H1 (cell line): ENCODE measurements at regions not wholly inside any gene's neighbourhood (a gene's known extent, or its start where the extent isn't known, plus 50 kb on each side); places are given as distances from the start of the nearest gene placed in this dataset.

Experiments used
- SP4 ChIP-seq: IDR thresholded peaks from 2 replicates; pipeline ENCODE4 v1.6.1; 2012; ENCODE audit warnings: low read length, inconsistent platforms
- TEAD4 ChIP-seq: IDR thresholded peaks from 2 replicates; pipeline ENCODE4 v1.6.1; 2012; ENCODE audit warnings: low read depth, low read length, inconsistent platforms, mixed read lengths
- TF ChIP-seq, protein P1 (sequence below): fragments of 300-600 bp; sonication (generic); IDR thresholded peaks from 2 replicates; pipeline ENCODE4 v1.7.1; 2012; ENCODE audit warnings: low read length, moderate library complexity, mild to moderate bottlenecking, inconsistent platforms; ENCODE audit not compliant: insufficient replicate concordance
- TF ChIP-seq, protein P2 (sequence below): IDR thresholded peaks from 2 replicates; pipeline ENCODE4 v1.6.1; 2011; ENCODE audit warnings: low read length, improper control_type of control experiment

DNA sequence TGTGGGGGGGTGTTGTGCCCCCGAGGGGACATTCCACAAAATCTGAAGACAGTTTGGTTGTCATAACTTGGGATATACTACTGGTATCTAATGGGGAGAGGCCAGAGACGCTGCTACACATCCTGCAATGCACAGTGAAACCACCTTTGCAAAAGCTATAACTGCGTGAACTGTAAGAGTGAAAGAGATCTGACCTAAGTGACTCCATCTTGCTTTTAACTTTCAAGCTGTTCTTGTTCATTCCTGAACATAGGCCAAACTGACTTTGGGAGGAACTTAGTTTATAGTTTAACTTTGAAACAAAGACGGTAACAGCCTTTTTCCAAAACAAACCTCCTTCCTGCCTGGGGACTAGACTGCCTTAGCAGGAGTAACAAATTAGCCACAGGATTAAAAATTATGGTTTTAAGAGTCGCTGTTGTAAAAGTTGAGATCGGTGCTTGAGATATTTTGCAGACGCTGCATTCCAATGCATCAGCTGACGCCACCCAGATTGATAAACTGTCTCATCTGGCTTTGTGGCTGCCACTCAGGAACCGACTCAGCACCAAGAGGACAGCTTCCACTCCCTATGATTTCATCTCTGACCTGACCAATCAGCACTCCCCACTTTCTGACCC, 70.9 kb downstream of the ATXN3L start (continued):
- TF ChIP-seq, protein P1, sequence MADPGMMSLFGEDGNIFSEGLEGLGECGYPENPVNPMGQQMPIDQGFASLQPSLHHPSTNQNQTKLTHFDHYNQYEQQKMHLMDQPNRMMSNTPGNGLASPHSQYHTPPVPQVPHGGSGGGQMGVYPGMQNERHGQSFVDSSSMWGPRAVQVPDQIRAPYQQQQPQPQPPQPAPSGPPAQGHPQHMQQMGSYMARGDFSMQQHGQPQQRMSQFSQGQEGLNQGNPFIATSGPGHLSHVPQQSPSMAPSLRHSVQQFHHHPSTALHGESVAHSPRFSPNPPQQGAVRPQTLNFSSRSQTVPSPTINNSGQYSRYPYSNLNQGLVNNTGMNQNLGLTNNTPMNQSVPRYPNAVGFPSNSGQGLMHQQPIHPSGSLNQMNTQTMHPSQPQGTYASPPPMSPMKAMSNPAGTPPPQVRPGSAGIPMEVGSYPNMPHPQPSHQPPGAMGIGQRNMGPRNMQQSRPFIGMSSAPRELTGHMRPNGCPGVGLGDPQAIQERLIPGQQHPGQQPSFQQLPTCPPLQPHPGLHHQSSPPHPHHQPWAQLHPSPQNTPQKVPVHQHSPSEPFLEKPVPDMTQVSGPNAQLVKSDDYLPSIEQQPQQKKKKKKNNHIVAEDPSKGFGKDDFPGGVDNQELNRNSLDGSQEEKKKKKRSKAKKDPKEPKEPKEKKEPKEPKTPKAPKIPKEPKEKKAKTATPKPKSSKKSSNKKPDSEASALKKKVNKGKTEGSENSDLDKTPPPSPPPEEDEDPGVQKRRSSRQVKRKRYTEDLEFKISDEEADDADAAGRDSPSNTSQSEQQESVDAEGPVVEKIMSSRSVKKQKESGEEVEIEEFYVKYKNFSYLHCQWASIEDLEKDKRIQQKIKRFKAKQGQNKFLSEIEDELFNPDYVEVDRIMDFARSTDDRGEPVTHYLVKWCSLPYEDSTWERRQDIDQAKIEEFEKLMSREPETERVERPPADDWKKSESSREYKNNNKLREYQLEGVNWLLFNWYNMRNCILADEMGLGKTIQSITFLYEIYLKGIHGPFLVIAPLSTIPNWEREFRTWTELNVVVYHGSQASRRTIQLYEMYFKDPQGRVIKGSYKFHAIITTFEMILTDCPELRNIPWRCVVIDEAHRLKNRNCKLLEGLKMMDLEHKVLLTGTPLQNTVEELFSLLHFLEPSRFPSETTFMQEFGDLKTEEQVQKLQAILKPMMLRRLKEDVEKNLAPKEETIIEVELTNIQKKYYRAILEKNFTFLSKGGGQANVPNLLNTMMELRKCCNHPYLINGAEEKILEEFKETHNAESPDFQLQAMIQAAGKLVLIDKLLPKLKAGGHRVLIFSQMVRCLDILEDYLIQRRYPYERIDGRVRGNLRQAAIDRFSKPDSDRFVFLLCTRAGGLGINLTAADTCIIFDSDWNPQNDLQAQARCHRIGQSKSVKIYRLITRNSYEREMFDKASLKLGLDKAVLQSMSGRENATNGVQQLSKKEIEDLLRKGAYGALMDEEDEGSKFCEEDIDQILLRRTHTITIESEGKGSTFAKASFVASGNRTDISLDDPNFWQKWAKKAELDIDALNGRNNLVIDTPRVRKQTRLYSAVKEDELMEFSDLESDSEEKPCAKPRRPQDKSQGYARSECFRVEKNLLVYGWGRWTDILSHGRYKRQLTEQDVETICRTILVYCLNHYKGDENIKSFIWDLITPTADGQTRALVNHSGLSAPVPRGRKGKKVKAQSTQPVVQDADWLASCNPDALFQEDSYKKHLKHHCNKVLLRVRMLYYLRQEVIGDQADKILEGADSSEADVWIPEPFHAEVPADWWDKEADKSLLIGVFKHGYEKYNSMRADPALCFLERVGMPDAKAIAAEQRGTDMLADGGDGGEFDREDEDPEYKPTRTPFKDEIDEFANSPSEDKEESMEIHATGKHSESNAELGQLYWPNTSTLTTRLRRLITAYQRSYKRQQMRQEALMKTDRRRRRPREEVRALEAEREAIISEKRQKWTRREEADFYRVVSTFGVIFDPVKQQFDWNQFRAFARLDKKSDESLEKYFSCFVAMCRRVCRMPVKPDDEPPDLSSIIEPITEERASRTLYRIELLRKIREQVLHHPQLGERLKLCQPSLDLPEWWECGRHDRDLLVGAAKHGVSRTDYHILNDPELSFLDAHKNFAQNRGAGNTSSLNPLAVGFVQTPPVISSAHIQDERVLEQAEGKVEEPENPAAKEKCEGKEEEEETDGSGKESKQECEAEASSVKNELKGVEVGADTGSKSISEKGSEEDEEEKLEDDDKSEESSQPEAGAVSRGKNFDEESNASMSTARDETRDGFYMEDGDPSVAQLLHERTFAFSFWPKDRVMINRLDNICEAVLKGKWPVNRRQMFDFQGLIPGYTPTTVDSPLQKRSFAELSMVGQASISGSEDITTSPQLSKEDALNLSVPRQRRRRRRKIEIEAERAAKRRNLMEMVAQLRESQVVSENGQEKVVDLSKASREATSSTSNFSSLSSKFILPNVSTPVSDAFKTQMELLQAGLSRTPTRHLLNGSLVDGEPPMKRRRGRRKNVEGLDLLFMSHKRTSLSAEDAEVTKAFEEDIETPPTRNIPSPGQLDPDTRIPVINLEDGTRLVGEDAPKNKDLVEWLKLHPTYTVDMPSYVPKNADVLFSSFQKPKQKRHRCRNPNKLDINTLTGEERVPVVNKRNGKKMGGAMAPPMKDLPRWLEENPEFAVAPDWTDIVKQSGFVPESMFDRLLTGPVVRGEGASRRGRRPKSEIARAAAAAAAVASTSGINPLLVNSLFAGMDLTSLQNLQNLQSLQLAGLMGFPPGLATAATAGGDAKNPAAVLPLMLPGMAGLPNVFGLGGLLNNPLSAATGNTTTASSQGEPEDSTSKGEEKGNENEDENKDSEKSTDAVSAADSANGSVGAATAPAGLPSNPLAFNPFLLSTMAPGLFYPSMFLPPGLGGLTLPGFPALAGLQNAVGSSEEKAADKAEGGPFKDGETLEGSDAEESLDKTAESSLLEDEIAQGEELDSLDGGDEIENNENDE: no peak
- TF ChIP-seq SP4: no peak
- TF ChIP-seq TEAD4: no peak
- TF ChIP-seq, protein P2, sequence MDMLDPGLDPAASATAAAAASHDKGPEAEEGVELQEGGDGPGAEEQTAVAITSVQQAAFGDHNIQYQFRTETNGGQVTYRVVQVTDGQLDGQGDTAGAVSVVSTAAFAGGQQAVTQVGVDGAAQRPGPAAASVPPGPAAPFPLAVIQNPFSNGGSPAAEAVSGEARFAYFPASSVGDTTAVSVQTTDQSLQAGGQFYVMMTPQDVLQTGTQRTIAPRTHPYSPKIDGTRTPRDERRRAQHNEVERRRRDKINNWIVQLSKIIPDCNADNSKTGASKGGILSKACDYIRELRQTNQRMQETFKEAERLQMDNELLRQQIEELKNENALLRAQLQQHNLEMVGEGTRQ: no peak
- TF ChIP-seq, all 59 proteins: peak for 0
